ENCODE measurements at regions not wholly inside any gene's neighbourhood (a gene's known extent, or its start where the extent isn't known, plus 50 kb on each side); places are given as distances from the start of the nearest gene placed in this dataset.

DNA sequence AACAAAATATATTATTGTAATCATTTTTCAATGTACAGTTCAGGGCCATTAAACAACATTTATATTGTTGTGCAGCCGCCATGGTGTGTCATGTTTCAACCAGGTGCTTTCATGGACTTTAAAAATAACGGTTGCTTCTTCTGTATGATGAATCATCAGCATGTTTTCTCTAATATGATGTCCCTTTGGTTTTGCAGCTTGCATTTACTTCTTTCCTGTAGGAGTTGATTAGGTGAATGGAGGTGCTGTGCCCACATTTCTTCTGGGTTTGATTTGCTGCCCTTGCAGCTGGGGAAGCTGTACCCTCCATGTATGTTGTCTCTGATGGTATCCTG is 54.9 kb upstream of the TULP4 start:
- TF ChIP-seq, protein P1, sequence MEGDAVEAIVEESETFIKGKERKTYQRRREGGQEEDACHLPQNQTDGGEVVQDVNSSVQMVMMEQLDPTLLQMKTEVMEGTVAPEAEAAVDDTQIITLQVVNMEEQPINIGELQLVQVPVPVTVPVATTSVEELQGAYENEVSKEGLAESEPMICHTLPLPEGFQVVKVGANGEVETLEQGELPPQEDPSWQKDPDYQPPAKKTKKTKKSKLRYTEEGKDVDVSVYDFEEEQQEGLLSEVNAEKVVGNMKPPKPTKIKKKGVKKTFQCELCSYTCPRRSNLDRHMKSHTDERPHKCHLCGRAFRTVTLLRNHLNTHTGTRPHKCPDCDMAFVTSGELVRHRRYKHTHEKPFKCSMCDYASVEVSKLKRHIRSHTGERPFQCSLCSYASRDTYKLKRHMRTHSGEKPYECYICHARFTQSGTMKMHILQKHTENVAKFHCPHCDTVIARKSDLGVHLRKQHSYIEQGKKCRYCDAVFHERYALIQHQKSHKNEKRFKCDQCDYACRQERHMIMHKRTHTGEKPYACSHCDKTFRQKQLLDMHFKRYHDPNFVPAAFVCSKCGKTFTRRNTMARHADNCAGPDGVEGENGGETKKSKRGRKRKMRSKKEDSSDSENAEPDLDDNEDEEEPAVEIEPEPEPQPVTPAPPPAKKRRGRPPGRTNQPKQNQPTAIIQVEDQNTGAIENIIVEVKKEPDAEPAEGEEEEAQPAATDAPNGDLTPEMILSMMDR (IDR thresholded peaks at IDR 0.05; ENCODE audit: control extremely low read depth, extremely low read depth, low read depth, missing control alignments), result no peak
- CTCF ChIA-PET, result interaction anchor here (2.0 kb wide), 2 partner anchors 14 to 23 kb away, joined by 4 to 6 read pairs; no protein-coding TSS in a partner anchor
- POLR2A ChIA-PET, result no interaction called here
- no peak for DNase-seq (ENCODE audit: extremely low spot score)

DNA sequence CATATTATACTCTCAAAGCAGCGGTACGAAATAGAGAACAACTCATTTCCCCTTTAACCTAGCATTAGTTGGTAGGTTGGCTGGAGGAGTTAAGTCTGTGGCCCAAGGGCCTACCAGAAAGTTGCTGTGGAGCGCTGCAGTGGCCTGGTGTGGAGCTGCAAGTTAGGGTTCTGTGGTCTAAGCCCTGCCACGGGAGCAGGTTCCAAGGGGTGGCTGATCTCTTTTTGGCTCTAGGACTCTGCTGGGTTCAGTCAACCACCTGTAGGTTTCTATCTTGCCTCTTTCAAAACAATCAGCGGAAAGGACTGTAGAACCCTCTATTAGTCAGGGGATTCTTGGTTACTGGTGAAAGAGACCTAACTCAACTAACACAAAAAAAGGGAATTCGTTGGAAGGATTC is 54.5 kb upstream of the TULP4 start:
- ChIA-PET CTCF (interaction anchor here (2.0 to 6.6 kb wide), 3 partner anchors 9 to 24 kb away, joined by 4 to 51 read pairs (median 6); no protein-coding TSS in a partner anchor), POLR2A (no interaction called here)
- no peak for DNase-seq (ENCODE audit: extremely low spot score)
- TF ChIP-seq, protein P1 (IDR thresholded peaks at IDR 0.05; ENCODE audit: control extremely low read depth, extremely low read depth, low read depth, missing control alignments), result no peak

DNA sequence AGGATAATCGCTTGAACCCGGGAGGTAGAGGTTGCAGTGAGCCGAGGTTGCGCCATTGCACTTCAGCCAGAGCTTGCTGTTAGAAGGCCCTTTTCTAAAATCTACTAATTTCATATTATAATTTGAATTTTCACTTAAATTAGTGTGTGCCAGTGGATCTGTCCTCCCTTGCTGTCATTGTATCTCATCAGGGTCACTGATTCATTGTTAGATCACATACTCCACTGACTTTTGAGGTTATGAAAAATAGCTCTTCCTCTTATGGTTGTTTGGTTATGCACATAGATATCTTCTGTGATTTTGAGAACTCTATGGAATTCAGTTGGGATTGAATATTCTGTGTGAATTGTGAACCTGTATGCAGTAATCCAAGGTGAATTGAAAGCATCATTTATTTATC is 53.1 kb upstream of the TULP4 start:
- CTCF ChIA-PET, result interaction anchor here (0.9 to 6.6 kb wide), 6 partner anchors 11 to 128 kb away, joined by 3 to 51 read pairs (median 4); no protein-coding TSS in a partner anchor
- TF ChIP-seq, protein P1 (IDR thresholded peaks at IDR 0.05; ENCODE audit: control extremely low read depth, extremely low read depth, low read depth, missing control alignments), result no peak
- DNase-seq (ENCODE audit: extremely low spot score), result no peak
- POLR2A ChIA-PET, result interaction anchor here (0.6 kb wide), 1 partner anchor 21 kb away, joined by 3 read pairs; no protein-coding TSS in a partner anchor

DNA sequence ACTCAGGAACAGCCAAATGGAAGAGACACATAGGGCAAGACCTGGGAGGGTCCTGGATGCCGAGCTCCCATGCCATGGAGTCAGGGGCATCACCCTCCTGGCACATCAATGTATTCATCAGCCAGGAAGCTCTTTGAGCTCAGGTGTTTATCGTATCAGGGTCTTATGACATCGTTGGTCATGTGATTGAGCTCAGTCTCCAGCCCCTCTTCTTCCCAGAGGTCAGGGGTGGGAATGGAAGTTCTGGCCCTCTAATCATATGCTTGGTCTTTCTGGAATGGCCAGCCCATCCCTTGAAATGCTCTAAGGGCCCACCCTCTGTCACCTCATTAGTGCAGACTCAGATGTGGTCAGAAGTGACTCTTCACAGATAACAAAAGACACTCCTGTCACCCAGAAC is 52.4 kb upstream of the TULP4 start:
- CTCF ChIA-PET, result interaction anchor here (1.5 to 6.6 kb wide), 2 partner anchors 11 to 84 kb away, joined by 4 to 51 read pairs; no protein-coding TSS in a partner anchor
- DNase-seq (ENCODE audit: extremely low spot score), result no peak
- TF ChIP-seq, protein P1 (IDR thresholded peaks at IDR 0.05; ENCODE audit: control extremely low read depth, extremely low read depth, low read depth, missing control alignments), result no peak
- POLR2A ChIA-PET, result interaction anchor here (0.6 kb wide), 1 partner anchor 22 kb away, joined by 3 read pairs; no protein-coding TSS in a partner anchor

DNA sequence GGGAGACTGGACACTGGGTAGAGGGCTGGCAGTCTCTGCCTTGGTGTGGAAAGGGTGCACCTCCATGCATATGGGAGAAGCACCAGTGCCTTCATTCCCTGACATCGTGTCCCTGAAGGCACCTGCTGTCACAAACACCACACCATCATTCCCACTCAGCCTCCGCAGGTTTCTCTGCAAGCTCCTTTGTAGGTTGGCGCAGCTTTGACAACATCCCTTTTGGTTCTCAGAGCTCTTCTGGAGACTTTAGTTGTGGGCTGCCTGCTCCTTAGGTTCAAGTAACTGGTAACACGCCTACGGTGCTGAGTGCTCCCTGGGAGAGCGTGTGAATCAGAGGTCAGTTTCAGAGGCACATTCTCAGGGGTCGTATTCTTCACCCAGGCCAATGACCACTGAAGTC is 50.2 kb upstream of the TULP4 start:
- CTCF ChIA-PET, result interaction anchor here (0.9 to 6.6 kb wide), 8 partner anchors 9 to 257 kb away, joined by 3 to 51 read pairs (median 4); no protein-coding TSS in a partner anchor
- POLR2A ChIA-PET, result no interaction called here
- DNase-seq (ENCODE audit: extremely low spot score), result no peak
- TF ChIP-seq, protein P1 (IDR thresholded peaks at IDR 0.05; ENCODE audit: control extremely low read depth, extremely low read depth, low read depth, missing control alignments), result no peak

Data from GM10248 (cell line).